NCI-H2029 (cell line): ENCODE measurements at regions not wholly inside any gene's neighbourhood (a gene's known extent, or its start where the extent isn't known, plus 50 kb on each side); places are given as distances from the start of the nearest gene placed in this dataset.
A peak's percentile ranks its signal among the peaks of the same experiment; 100 is the strongest.
"Not testable (repeated sequence)": the region's sequence is repeated elsewhere in the genome, so short reads cannot be mapped to it uniquely, and the experiment has no call there.

ENCODE experiments used
- DNase-seq: peaks from one replicate; lab custom pipeline; 2025; lab: John Stamatoyannopoulos, UW

GRCh38 chr1:206312274-206312665, 108.9 kb downstream of the SRGAP2 start:
- DNase-seq: not testable (repeated sequence)

GRCh38 chr1:206314951-206315636, 111.8 kb downstream of the SRGAP2 start:
- not testable (repeated sequence) for DNase-seq

GRCh38 chr1:206316901-206317300, 113.6 kb downstream of the SRGAP2 start:
- not testable (repeated sequence) for DNase-seq

- not testable (repeated sequence) for DNase-seq
Observed at GRCh38 chr1:206317878-206318514, 114.7 kb downstream of the SRGAP2 start.

GRCh38 chr1:206320227-206320626, 116.9 kb downstream of the SRGAP2 start:
- not testable (repeated sequence) for DNase-seq

- not testable (repeated sequence) for DNase-seq
Observed at GRCh38 chr1:206326159-206326939, 123.0 kb downstream of the SRGAP2 start.

GRCh38 chr1:206331597-206331996, 128.3 kb downstream of the SRGAP2 start:
- DNase-seq: not testable (repeated sequence)

- DNase-seq: not testable (repeated sequence)
Observed at GRCh38 chr1:206333316-206333715, 130.0 kb downstream of the SRGAP2 start.

GRCh38 chr1:206333897-206334296, 130.6 kb downstream of the SRGAP2 start:
- not testable (repeated sequence) for DNase-seq

GRCh38 chr1:206334481-206334880, 131.1 kb downstream of the SRGAP2 start:
- peak; percentile 34 for DNase-seq

- DNase-seq: not testable (repeated sequence)
Observed at GRCh38 chr1:206335162-206335561, 131.8 kb downstream of the SRGAP2 start.

- DNase-seq: not testable (repeated sequence)
Observed at GRCh38 chr1:206335875-206336846, 132.8 kb downstream of the SRGAP2 start.

- not testable (repeated sequence) for DNase-seq
Observed at GRCh38 chr1:206337024-206337423, 133.3 kb upstream of the IKBKE start.

- DNase-seq: not testable (repeated sequence)
Observed at GRCh38 chr1:206350493-206351275, 119.6 kb upstream of the IKBKE start.

- DNase-seq: not testable (repeated sequence)
Observed at GRCh38 chr1:206351276-206352052, 118.8 kb upstream of the IKBKE start.

GRCh38 chr1:206356310-206356709, 114.0 kb upstream of the IKBKE start:
- not testable (repeated sequence) for DNase-seq

GRCh38 chr1:206357962-206358361, 112.3 kb upstream of the IKBKE start:
- DNase-seq: not testable (repeated sequence)

- not testable (repeated sequence) for DNase-seq
Observed at GRCh38 chr1:206358771-206359170, 111.5 kb upstream of the IKBKE start.

- DNase-seq: not testable (repeated sequence)
Observed at GRCh38 chr1:206359377-206359776, 110.9 kb upstream of the IKBKE start.
